ENCODE measurements at regions not wholly inside any gene's neighbourhood (a gene's known extent, or its start where the extent isn't known, plus 50 kb on each side); places are given as distances from the start of the nearest gene placed in this dataset.

DNA sequence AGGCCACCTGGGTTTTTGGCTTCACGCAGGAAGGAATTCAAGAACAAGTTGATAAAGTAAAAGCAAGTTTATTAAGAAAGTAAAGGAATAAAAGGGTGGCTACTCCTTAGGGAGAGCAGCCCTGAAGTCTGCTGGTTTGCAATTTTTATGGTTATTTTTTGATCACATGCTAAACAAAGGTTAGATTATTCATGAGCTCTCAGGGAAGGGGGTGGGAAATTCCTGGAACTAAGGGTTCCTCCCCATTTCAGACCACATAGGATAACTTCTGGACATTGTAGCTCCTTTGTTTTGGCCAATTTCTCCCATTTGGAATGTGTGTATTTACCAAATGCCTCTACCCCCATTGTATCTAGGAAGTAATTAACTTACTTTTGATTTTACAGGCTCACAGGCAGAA lies 63.9 kb upstream of the SYK start:
- TF ChIP-seq, protein P1, sequence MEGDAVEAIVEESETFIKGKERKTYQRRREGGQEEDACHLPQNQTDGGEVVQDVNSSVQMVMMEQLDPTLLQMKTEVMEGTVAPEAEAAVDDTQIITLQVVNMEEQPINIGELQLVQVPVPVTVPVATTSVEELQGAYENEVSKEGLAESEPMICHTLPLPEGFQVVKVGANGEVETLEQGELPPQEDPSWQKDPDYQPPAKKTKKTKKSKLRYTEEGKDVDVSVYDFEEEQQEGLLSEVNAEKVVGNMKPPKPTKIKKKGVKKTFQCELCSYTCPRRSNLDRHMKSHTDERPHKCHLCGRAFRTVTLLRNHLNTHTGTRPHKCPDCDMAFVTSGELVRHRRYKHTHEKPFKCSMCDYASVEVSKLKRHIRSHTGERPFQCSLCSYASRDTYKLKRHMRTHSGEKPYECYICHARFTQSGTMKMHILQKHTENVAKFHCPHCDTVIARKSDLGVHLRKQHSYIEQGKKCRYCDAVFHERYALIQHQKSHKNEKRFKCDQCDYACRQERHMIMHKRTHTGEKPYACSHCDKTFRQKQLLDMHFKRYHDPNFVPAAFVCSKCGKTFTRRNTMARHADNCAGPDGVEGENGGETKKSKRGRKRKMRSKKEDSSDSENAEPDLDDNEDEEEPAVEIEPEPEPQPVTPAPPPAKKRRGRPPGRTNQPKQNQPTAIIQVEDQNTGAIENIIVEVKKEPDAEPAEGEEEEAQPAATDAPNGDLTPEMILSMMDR (IDR thresholded peaks at IDR 0.05) = no peak
- no peak for TF ChIP-seq EZH2 (IDR thresholded peaks at IDR 0.05)

Measured in neural progenitor cell (in vitro differentiated cells).